K562 (cell line): ENCODE measurements at regions not wholly inside any gene's neighbourhood (a gene's known extent, or its start where the extent isn't known, plus 50 kb on each side); places are given as distances from the start of the nearest gene placed in this dataset.

Experiments used
- ATAC-seq: fragments of 200-7000 bp; cut with Tn5 transposase; 3 replicates; pipeline ENCODE4 v1.9.1; 2020; ENCODE audit warnings: moderate library complexity
- BruUV-seq: library from RNA; stranded (reverse); fragments of 400-500 nt; replicated peaks from 2 replicates; lab custom pipeline; 2021; lab: Mats Ljungman, UMichigan
- CTCF ChIA-PET: fragments of 300-600 bp; formaldehyde crosslinking; extraction: SDS; loops from one replicate; lab custom pipeline; 2021; ENCODE audit warnings: low intra/inter-chr PET ratio; lab: Yijun Ruan, JAX
- POLR2A ChIA-PET: fragments of 300-600, 350-650 bp; sonication (Branson Sonifier 250); formaldehyde crosslinking; extraction: SDS; loops from one replicate; lab custom pipeline; 2021; ENCODE audit warnings: antibody characterized with exemption, inconsistent platforms; lab: Yijun Ruan, JAX
- DNase-seq, 4 experiments: peaks; one replicate each; pipeline versions ENCODE4 v3.0.0 to v3.0.0-alpha.2; 2011 to 2018; ENCODE audit warnings: low spot score in 3 of 4, mixed read lengths in 3 of 4; ENCODE audit errors: extremely low read depth in 1 of 4
- FAIRE-seq: peaks from 2 replicates; lab custom pipeline; 2011; peaks lifted over from hg19 to GRCh38; lab: Jason Lieb, UNC
- H2AFZ ChIP-seq: 2 replicates; pipeline ENCODE4 v1.6.0; 2011; ENCODE audit warnings: low read depth, low read length, control low read depth, inconsistent platforms
- H3K27ac ChIP-seq: fragments of 200-600 bp; 3 replicates; pipeline ENCODE4 v1.8.0; 2011; ENCODE audit warnings: low read depth, mild to moderate bottlenecking, control low read depth, inconsistent platforms, low read length, moderate library complexity, mixed read lengths; ENCODE audit errors: extremely low read depth
- H3K27me3 ChIP-seq, 2 experiments: fragments of 300-600 bp in 1 of 2; 2 replicates in 1 of 2; 3 replicates in 1 of 2; pipeline versions ENCODE4 v1.6.0 to v1.8.0; 2011; ENCODE audit warnings: inconsistent platforms in 2 of 2, low read length in 2 of 2, mild to moderate bottlenecking in 1 of 2, mixed read lengths in 1 of 2, moderate library complexity in 1 of 2; ENCODE audit not compliant: control insufficient read depth in 2 of 2, insufficient read depth in 2 of 2
- H3K36me3 ChIP-seq: fragments of 300-600 bp; 3 replicates; pipeline ENCODE4 v1.8.0; 2011; ENCODE audit warnings: mild to moderate bottlenecking, low read length, inconsistent platforms; ENCODE audit not compliant: control insufficient read depth, insufficient read depth
- H3K4me1 ChIP-seq, 2 experiments: fragments of 200-600 bp in 1 of 2; replicated peaks in 1 of 2; 2 replicates in 1 of 2; 3 replicates in 1 of 2; pipeline versions ENCODE4 v1.5.1 to v1.8.0; 2011; ENCODE audit warnings: inconsistent platforms in 2 of 2, low read length in 2 of 2, mild to moderate bottlenecking in 1 of 2, mixed read lengths in 1 of 2, moderate library complexity in 1 of 2; ENCODE audit not compliant: control insufficient read depth in 2 of 2, insufficient read depth in 2 of 2
- H3K4me2 ChIP-seq: 2 replicates; pipeline ENCODE4 v1.6.1; 2011; ENCODE audit warnings: low read length, control low read depth, inconsistent platforms, mixed read lengths; ENCODE audit not compliant: insufficient read depth
- H3K4me3 ChIP-seq: fragments of 200-600 bp; sonication (generic), shearing (Covaris generic); 2 replicates; pipeline ENCODE4 v1.5.1; 2016; ENCODE audit warnings: control low read depth, inconsistent platforms
- H3K79me2 ChIP-seq: fragments of 200-600 bp; 3 replicates; pipeline ENCODE4 v1.8.0; 2011; ENCODE audit warnings: low read length, inconsistent platforms; ENCODE audit not compliant: control insufficient read depth, insufficient read depth
- H3K9ac ChIP-seq, 2 experiments: 2 replicates each; pipeline versions ENCODE4 v1.6.0 to v1.6.1; 2011; ENCODE audit warnings: low read depth in 2 of 2, low read length in 2 of 2, control low read depth in 1 of 2, inconsistent platforms in 1 of 2, mild to moderate bottlenecking in 1 of 2, mixed read lengths in 1 of 2; ENCODE audit not compliant: insufficient read depth in 1 of 2
- H3K9me1 ChIP-seq: one replicate; pipeline ENCODE4 v1.6.0; 2011; ENCODE audit warnings: inconsistent platforms, mild to moderate bottlenecking, low read length, moderate library complexity; ENCODE audit not compliant: control insufficient read depth, insufficient read depth
- H3K9me3 ChIP-seq: replicated peaks from 2 replicates; pipeline ENCODE4 v1.5.1; 2011; ENCODE audit warnings: low read depth, low read length, inconsistent platforms; ENCODE audit not compliant: control insufficient read depth, insufficient read depth
- H4K20me1 ChIP-seq: replicated peaks from 2 replicates; pipeline ENCODE4 v1.6.1; 2011; ENCODE audit warnings: low read length, inconsistent platforms, mixed read lengths; ENCODE audit not compliant: control insufficient read depth, insufficient read depth
- CBX3 ChIP-seq, 2 experiments: IDR thresholded peaks; 1 replicate in 1 of 2; 2 replicates in 1 of 2; pipeline ENCODE4 v1.6.1; 2012; ENCODE audit warnings: inconsistent platforms in 2 of 2, low read length in 2 of 2, borderline replicate concordance in 1 of 2, control low read depth in 1 of 2
- CEBPG ChIP-seq, 3 experiments: fragments of 200-800 bp in 1 of 3; sonication (Bioruptor generic) in 1 of 3; sonication (generic) in 1 of 3; formaldehyde crosslinking in 1 of 3; IDR thresholded peaks in 2 of 3; conservative IDR thresholded peaks in 1 of 3; 2 replicates each; pipeline versions ENCODE4 v1.6.1 to v1.8.0; 2016 to 2022; ENCODE audit warnings: missing compliant biosample characterization in 2 of 3, missing genetic modification characterization in 2 of 3, mild to moderate bottlenecking in 1 of 3, missing genetic modification reagents in 1 of 3
- ETV1 ChIP-seq: fragments of 450-650 bp; conservative IDR thresholded peaks from 2 replicates; pipeline ENCODE4 v1.6.1; 2016; ENCODE audit warnings: missing genetic modification characterization, control low read depth, low read depth, missing compliant biosample characterization
- ETV5 ChIP-seq: sonication (generic); formaldehyde crosslinking; IDR thresholded peaks from 2 replicates; pipeline ENCODE4 v1.4.0; 2020; ENCODE audit warnings: low read depth, mild to moderate bottlenecking, missing genetic modification reagents
- GATA2 ChIP-seq: sonication (generic); formaldehyde crosslinking; IDR thresholded peaks from 2 replicates; pipeline ENCODE4 v1.4.0; 2020; ENCODE audit warnings: mild to moderate bottlenecking, missing genetic modification reagents
- JUN ChIP-seq, 2 experiments: sonication (generic) in 1 of 2; formaldehyde crosslinking in 1 of 2; IDR thresholded peaks; 2 replicates each; pipeline versions ENCODE4 v1.6.1 to v1.8.0; 2012 to 2022; ENCODE audit warnings: borderline replicate concordance in 2 of 2, mild to moderate bottlenecking in 2 of 2, improper control_type of control experiment in 1 of 2, low read depth in 1 of 2, low read length in 1 of 2, missing genetic modification reagents in 1 of 2
- KLF1 ChIP-seq: fragments of 450-650 bp; IDR thresholded peaks from 2 replicates; pipeline ENCODE4 v1.6.1; 2016; ENCODE audit warnings: missing genetic modification characterization, missing compliant biosample characterization
- MAFG ChIP-seq: fragments of 450-650 bp; conservative IDR thresholded peaks from 2 replicates; pipeline ENCODE4 v1.6.1; 2016; ENCODE audit warnings: missing genetic modification characterization, missing compliant biosample characterization
- MTF1 ChIP-seq: fragments of 250-450 bp; sonication (Bioruptor Pico); IDR thresholded peaks from 2 replicates; pipeline ENCODE4 v1.9.0; 2021; ENCODE audit warnings: moderate library complexity, mild to moderate bottlenecking, inconsistent platforms, borderline replicate concordance
- ZNF184 ChIP-seq: sonication (generic); formaldehyde crosslinking; IDR thresholded peaks from 2 replicates; pipeline ENCODE4 v1.5.0; 2020; ENCODE audit warnings: missing genetic modification reagents
- ZNF384 ChIP-seq: IDR thresholded peaks from 2 replicates; pipeline ENCODE4 v1.6.1; 2012; ENCODE audit warnings: low read depth, low read length, improper control_type of control experiment
- ZNF586 ChIP-seq: fragments of 450-650 bp; formaldehyde crosslinking; conservative IDR thresholded peaks from 2 replicates; pipeline ENCODE4 v1.4.0; 2020; ENCODE audit warnings: mild to moderate bottlenecking, moderate library complexity
- ZNF75A ChIP-seq: fragments of 450-650 bp; formaldehyde crosslinking; IDR thresholded peaks from 2 replicates; pipeline ENCODE4 v1.4.0; 2020; ENCODE audit warnings: mild to moderate bottlenecking
- ZNF766 ChIP-seq: fragments of 200-800 bp; sonication (Bioruptor generic); conservative IDR thresholded peaks from 2 replicates; pipeline ENCODE4 v1.6.1; 2016; ENCODE audit warnings: missing genetic modification characterization, missing compliant biosample characterization
- ZNF77 ChIP-seq: fragments of 250-450 bp; sonication (Bioruptor Pico); IDR thresholded peaks from 2 replicates; pipeline ENCODE4 v1.5.0; 2020
- WGBS: fragments of 100-300 bp; shearing (Covaris generic); methylation state at CpG from one replicate; pipeline ENCODE4 v1.1.6; 2016; ENCODE audit warnings: low coverage, mixed read lengths; ENCODE audit not compliant: insufficient coverage; ENCODE audit errors: missing lambda C conversion rate; 5-methylcytosine and 5-hydroxymethylcytosine counted together
- in situ Hi-C: fragments of 300-500 bp; cut with MboI; formaldehyde crosslinking; loops from 4 replicates; pipeline ENCODE4 v1.15.0; 2018; ENCODE audit warnings: inconsistent platforms, mixed read lengths
- intact Hi-C: fragments of 100-400 bp; cut with micrococcal nuclease; formaldehyde crosslinking; loops from 2 replicates; pipeline ENCODE4 v1.14.2; 2022
- TF ChIP-seq, protein P1 (sequence below), 3 experiments: fragments of 200-800 bp in 1 of 3; sonication (Bioruptor generic) in 1 of 3; sonication (generic) in 1 of 3; formaldehyde crosslinking in 1 of 3; IDR thresholded peaks; 2 replicates each; pipeline versions ENCODE4 v1.6.1 to v1.8.0; 2016 to 2022; ENCODE audit warnings: mild to moderate bottlenecking in 2 of 3, missing compliant biosample characterization in 2 of 3, missing genetic modification characterization in 2 of 3, missing genetic modification reagents in 1 of 3
- TF ChIP-seq, protein P2 (sequence below): sonication (generic); formaldehyde crosslinking; IDR thresholded peaks from 2 replicates; pipeline ENCODE4 v1.8.0; 2023; ENCODE audit warnings: mild to moderate bottlenecking, missing genetic modification reagents

DNA sequence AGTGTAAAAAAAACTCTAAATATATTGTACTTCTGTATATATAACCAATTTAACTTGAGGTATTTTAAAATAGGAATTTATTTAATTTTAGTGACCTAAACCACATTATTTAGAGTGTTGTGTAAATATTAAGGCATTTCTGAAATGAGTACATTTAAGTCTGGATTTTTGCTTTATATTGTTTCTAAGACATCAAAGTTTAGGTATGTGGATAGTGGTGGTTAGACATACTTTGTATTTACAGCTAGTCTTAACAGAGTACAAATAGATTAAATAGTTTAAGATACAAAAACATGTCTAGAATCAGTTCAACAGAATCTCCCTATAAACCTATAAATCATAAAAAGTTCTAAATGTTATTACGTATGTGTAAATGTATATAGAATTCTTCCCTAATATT lies 588.5 kb downstream of the TRIML1 start:
- no peak overlapping the region for H3K4me3 ChIP-seq
- no peaks in the 10 kb centered on the region for H3K9me3 ChIP-seq
- TF ChIP-seq ZNF75A (CRISPR knock-in tag), result no peak
- TF ChIP-seq ZNF586 (CRISPR knock-in tag), result no peak
- TF ChIP-seq GATA2 (CRISPR knock-in tag), result no peak
- no peak for TF ChIP-seq ZNF184 (CRISPR knock-in tag)
- no peak for TF ChIP-seq ETV1 (tag)
- TF ChIP-seq CEBPG (CRISPR knock-in tag; IDR thresholded peaks at IDR 0.05), result no peak
- TF ChIP-seq CEBPG (tag; conservative IDR thresholded peaks at IDR 0.05 in 1 of 2, IDR thresholded peaks at IDR 0.05 in 1 of 2), result no peak
- no peak for TF ChIP-seq CBX3 (IDR thresholded peaks at IDR 0.05; ENCODE audit: borderline replicate concordance in 1 of 2, low read length in 2 of 2)
- no peak for TF ChIP-seq MTF1
- TF ChIP-seq ZNF766, result no peak
- no peak for TF ChIP-seq MAFG (tag)
- TF ChIP-seq, protein P1, sequence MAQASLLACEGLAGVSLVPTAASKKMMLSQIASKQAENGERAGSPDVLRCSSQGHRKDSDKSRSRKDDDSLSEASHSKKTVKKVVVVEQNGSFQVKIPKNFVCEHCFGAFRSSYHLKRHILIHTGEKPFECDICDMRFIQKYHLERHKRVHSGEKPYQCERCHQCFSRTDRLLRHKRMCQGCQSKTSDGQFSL (CRISPR knock-in tag; IDR thresholded peaks at IDR 0.05), result no peak
- TF ChIP-seq, protein P1 (tag; IDR thresholded peaks at IDR 0.05), result no peak
- no peak for TF ChIP-seq KLF1 (tag)
- no peak for TF ChIP-seq JUN (IDR thresholded peaks at IDR 0.05; ENCODE audit: borderline replicate concordance, low read depth, low read length)
- no peak for TF ChIP-seq JUN (CRISPR knock-in tag; IDR thresholded peaks at IDR 0.05; ENCODE audit: borderline replicate concordance)
- TF ChIP-seq, protein P2, sequence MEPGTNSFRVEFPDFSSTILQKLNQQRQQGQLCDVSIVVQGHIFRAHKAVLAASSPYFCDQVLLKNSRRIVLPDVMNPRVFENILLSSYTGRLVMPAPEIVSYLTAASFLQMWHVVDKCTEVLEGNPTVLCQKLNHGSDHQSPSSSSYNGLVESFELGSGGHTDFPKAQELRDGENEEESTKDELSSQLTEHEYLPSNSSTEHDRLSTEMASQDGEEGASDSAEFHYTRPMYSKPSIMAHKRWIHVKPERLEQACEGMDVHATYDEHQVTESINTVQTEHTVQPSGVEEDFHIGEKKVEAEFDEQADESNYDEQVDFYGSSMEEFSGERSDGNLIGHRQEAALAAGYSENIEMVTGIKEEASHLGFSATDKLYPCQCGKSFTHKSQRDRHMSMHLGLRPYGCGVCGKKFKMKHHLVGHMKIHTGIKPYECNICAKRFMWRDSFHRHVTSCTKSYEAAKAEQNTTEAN (CRISPR knock-in tag), result no peak
- TF ChIP-seq ZNF384, result no peak
- no peak for TF ChIP-seq ETV5 (CRISPR knock-in tag)
- no peak for TF ChIP-seq ZNF77 (CRISPR knock-in tag)
- TF ChIP-seq, all 486 proteins: peak for 0
- BruUV-seq, result no TSS peak
- ATAC-seq (no peak), DNase-seq (no peak), FAIRE-seq (no peak)
- no peaks in the 10 kb centered on the region for H3K27me3 ChIP-seq
- H3K36me3 ChIP-seq, result no peaks in the 10 kb centered on the region
- H3K9ac ChIP-seq, result no peak overlapping the region
- no peak overlapping the region for H3K27ac ChIP-seq
- no peak overlapping the region for H2AFZ ChIP-seq
- no peak overlapping the region for H3K4me2 ChIP-seq
- intact Hi-C loops (no loop called here), in situ Hi-C loops (no loop called here)
- ChIA-PET CTCF (no interaction called here), POLR2A (no interaction called here)
- no peaks in the 10 kb centered on the region for H3K9me1 ChIP-seq
- no peaks in the 10 kb centered on the region for H3K4me1 ChIP-seq
- no peaks in the 10 kb centered on the region for H3K79me2 ChIP-seq
- H4K20me1 ChIP-seq, result no peaks in the 10 kb centered on the region
- WGBS, result 9% methylated on average over 1 of the region's 1 CpG
